Upper lobe of left lung (tissue), 6 donors: ENCODE measurements at regions not wholly inside any gene's neighbourhood (a gene's known extent, or its start where the extent isn't known, plus 50 kb on each side); places are given as distances from the start of the nearest gene placed in this dataset.

Experiments used
- ATAC-seq, 2 donors: fragments of 200-7000 bp; cut with Tn5 transposase; one replicate each; pipeline ENCODE4 v1.9.1; 2022; ENCODE audit warnings: mild to moderate bottlenecking in 2 of 2, moderate library complexity in 2 of 2; ENCODE audit not compliant: low FRiP score in 2 of 2
- DNase-seq, 2 donors: peaks; one replicate each; pipeline ENCODE4 v3.0.0-alpha.2; 2019 to 2020
- H3K27ac ChIP-seq, 4 donors: fragments of 200-600 bp; sonication (generic); one replicate each; pipeline ENCODE4 v1.5.1; 2016 to 2019
- H3K27me3 ChIP-seq, 4 donors: fragments of 200-600 bp; sonication (generic); one replicate each; pipeline ENCODE4 v1.5.1; 2017 to 2019
- H3K36me3 ChIP-seq, 4 donors: fragments of 200-600 bp; sonication (generic); one replicate each; pipeline ENCODE4 v1.5.1; 2016 to 2019
- H3K4me1 ChIP-seq, 4 donors: fragments of 200-600 bp; sonication (generic); one replicate each; pipeline ENCODE4 v1.5.1; 2018 to 2019
- H3K4me3 ChIP-seq, 4 donors: fragments of 200-600 bp; sonication (generic); one replicate each; pipeline ENCODE4 v1.5.1; 2017 to 2019; ENCODE audit warnings: mild to moderate bottlenecking in 2 of 4, moderate library complexity in 1 of 4
- H3K9me3 ChIP-seq, 4 donors: fragments of 200-600 bp; sonication (generic); one replicate each; pipeline ENCODE4 v1.5.1; 2018 to 2019
- CTCF ChIP-seq, 6 experiments: fragments of 450-650 bp in 4 of 6; fragments of 200-600 bp in 2 of 6; sonication (generic) in 2 of 6; IDR thresholded peaks; one replicate each; pipeline ENCODE4 v1.5.1; 2016 to 2019; ENCODE audit warnings: antibody characterized with exemption in 6 of 6
- EP300 ChIP-seq, 4 donors: sonication (generic); formaldehyde crosslinking; IDR thresholded peaks; one replicate each; pipeline ENCODE4 v1.5.1; 2017; ENCODE audit warnings: antibody characterized with exemption in 4 of 4, control low read depth in 2 of 4
- POLR2A ChIP-seq, 4 donors: fragments of 450-650 bp; IDR thresholded peaks; one replicate each; pipeline ENCODE4 v1.5.1; 2016 to 2017; ENCODE audit warnings: antibody characterized with exemption in 4 of 4, mild to moderate bottlenecking in 2 of 4
- POLR2AphosphoS5 ChIP-seq, 2 donors: sonication (generic); formaldehyde crosslinking; IDR thresholded peaks; one replicate each; pipeline ENCODE4 v1.5.1; 2017; ENCODE audit warnings: antibody characterized with exemption in 2 of 2
- WGBS, 2 donors: methylation state at CpG; one replicate each; pipeline ENCODE4 v1.1.5; 2017 to 2018; 5-methylcytosine and 5-hydroxymethylcytosine counted together
- donor health status: DM: no; HTN: no; CAD: no; lungs with moderate emphysema.
- donor health status: DM: no; HTN: yes; CAD: no; lungs with severe emphysema.

GRCh38 chr2:128949360-128949759 lies 630.7 kb upstream of the HS6ST1 start:
- DNase-seq (no peak), ATAC-seq (no peak)
- Histone ChIP-seq H3K27me3 (no peaks in the 10 kb centered on the region), H3K27ac (no peak overlapping the region), H3K4me1 (no peaks in the 10 kb centered on the region), H3K36me3 (no peaks in the 10 kb centered on the region), H3K9me3 (peaks cover 0 to 4% (median 0%) of the 10 kb centered on the region in 4 donors), H3K4me3 (no peak overlapping the region)
- WGBS, 2 donors, result 89 to 93% methylated on average over 5 of the region's 5 CpGs
- TF ChIP-seq POLR2A (IDR thresholded peaks at IDR 0.05) (no peak), EP300 (IDR thresholded peaks at IDR 0.05) (no peak), CTCF (IDR thresholded peaks at IDR 0.05) (no peak), POLR2AphosphoS5 (IDR thresholded peaks at IDR 0.05) (no peak)

DNA sequence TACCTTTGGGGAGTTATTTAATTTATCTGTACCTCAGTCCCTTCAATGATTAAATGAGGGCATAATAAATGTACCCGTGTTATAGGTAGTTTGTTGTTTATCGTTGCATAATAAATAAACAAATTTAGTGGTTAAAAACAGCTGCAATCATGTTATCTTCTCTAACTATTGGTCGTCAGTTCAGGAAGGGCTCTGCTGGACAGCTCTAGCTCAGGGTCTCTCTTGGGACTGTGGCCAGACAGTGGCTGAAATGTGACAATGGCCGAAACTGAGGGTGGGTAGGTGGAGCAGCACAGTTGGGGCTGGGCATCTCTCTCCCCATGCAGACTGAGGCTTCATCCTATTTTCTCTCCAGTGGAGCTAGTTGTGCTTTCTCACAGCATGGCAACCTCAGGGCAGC lies 632.1 kb upstream of the HS6ST1 start:
- Histone ChIP-seq H3K36me3 (no peaks in the 10 kb centered on the region), H3K4me1 (no peaks in the 10 kb centered on the region), H3K27ac (no peak overlapping the region), H3K4me3 (no peak overlapping the region), H3K9me3 (peaks cover 0 to 4% (median 0%) of the 10 kb centered on the region in 4 donors), H3K27me3 (no peaks in the 10 kb centered on the region)
- 63 to 73% methylated on average over 4 of the region's 4 CpGs for WGBS, 2 donors
- no peak for DNase-seq
- TF ChIP-seq POLR2AphosphoS5 (IDR thresholded peaks at IDR 0.05), result no peak
- no peak for TF ChIP-seq EP300 (IDR thresholded peaks at IDR 0.05)
- TF ChIP-seq CTCF (IDR thresholded peaks at IDR 0.05), result no peak
- ATAC-seq, result peak in 1 of 2 donors; percentile 37

DNA sequence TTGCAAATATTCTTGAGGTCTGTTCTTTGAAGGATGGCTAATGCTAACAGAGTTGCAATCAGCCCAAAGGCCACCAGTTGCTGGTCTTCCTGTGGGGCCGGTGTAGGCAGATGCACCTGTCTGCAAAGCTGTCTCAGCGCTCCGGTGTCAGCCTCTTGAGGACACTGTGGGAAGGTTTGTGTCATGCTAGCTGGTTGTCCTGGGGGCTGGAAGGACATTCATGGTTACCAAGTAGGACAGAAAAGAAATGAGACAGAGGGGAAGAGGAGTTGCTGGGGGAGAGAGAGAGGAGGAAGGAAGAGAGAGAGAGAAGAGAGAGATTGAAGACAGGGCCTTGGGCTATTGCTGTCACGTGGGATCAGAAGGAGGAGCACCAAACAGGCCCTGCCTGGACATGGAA lies 639.6 kb upstream of the HS6ST1 start:
- H3K4me3 ChIP-seq, result no peak overlapping the region
- 81 to 83% methylated on average over 4 of the region's 4 CpGs for WGBS, 2 donors
- ATAC-seq, result no peak

GRCh38 chr2:128967646-128968045 lies 649.0 kb upstream of the HS6ST1 start:
- no peak for TF ChIP-seq POLR2AphosphoS5 (IDR thresholded peaks at IDR 0.05)
- no peak for TF ChIP-seq CTCF (IDR thresholded peaks at IDR 0.05)
- TF ChIP-seq EP300 (IDR thresholded peaks at IDR 0.05), result no peak
- no peak for TF ChIP-seq POLR2A (IDR thresholded peaks at IDR 0.05)
- Histone ChIP-seq H3K9me3 (peaks cover 0 to 2% (median 0%) of the 10 kb centered on the region in 4 donors), H3K4me1 (no peaks in the 10 kb centered on the region), H3K27ac (no peak overlapping the region), H3K4me3 (no peak overlapping the region), H3K27me3 (no peaks in the 10 kb centered on the region), H3K36me3 (no peaks in the 10 kb centered on the region)
- ATAC-seq, result no peak
- DNase-seq, result no peak

More for the DNA sequence above, 639.6 kb upstream of the HS6ST1 start:
- DNase-seq, result no peak
- H3K4me1 ChIP-seq, result no peaks in the 10 kb centered on the region
- H3K27me3 ChIP-seq, result no peaks in the 10 kb centered on the region
- TF ChIP-seq POLR2A (IDR thresholded peaks at IDR 0.05) (no peak), CTCF (IDR thresholded peaks at IDR 0.05) (no peak), POLR2AphosphoS5 (IDR thresholded peaks at IDR 0.05) (no peak), EP300 (IDR thresholded peaks at IDR 0.05) (no peak)
- peaks cover 0 to 7% (median 1%) of the 10 kb centered on the region in 4 donors for H3K9me3 ChIP-seq
- H3K36me3 ChIP-seq, result no peaks in the 10 kb centered on the region
- no peak overlapping the region for H3K27ac ChIP-seq

- Histone ChIP-seq H3K27ac (no peak overlapping the region), H3K4me1 (no peaks in the 10 kb centered on the region), H3K9me3 (no peaks in the 10 kb centered on the region), H3K4me3 (no peak overlapping the region), H3K36me3 (no peaks in the 10 kb centered on the region), H3K27me3 (no peaks in the 10 kb centered on the region)
- no peak for DNase-seq
- no peak for ATAC-seq
- TF ChIP-seq CTCF (IDR thresholded peaks at IDR 0.05), result no peak
- no peak for TF ChIP-seq POLR2A (IDR thresholded peaks at IDR 0.05)
- no peak for TF ChIP-seq EP300 (IDR thresholded peaks at IDR 0.05)
- no peak for TF ChIP-seq POLR2AphosphoS5 (IDR thresholded peaks at IDR 0.05)
Observed at GRCh38 chr2:128969374-128969773, 650.7 kb upstream of the HS6ST1 start.
